HuH-7.5 (cell line): ENCODE measurements at regions not wholly inside any gene's neighbourhood (a gene's known extent, or its start where the extent isn't known, plus 50 kb on each side); places are given as distances from the start of the nearest gene placed in this dataset.
"Not testable (repeated sequence)": the region's sequence is repeated elsewhere in the genome, so short reads cannot be mapped to it uniquely, and the experiment has no call there.

Experiments
- DNase-seq: peaks from one replicate; pipeline ENCODE4 v3.0.0; 2011; ENCODE audit warnings: low spot score

- no peak for DNase-seq
These were observed 467.4 kb upstream of the DPPA4 start for GRCh38 chr3:109804697-109805096.

DNA sequence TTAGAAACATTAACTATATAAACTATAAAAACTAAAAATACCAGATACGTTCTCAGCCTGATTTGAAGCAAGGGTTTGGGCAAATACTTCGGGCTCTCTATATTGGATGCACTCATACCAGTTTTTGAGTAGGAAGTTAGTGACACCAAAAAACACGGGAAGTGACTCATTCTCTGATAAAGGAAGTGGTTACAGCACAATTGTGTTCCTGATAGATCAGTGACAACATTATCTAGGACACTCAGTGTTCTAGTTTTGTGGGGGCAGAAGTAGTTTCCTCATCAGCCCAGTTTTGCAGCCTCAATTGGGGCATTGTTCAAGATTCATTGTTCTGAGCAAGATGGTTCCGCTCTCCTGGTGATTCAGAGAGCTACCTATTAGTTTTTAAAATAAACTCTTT, 469.6 kb upstream of the DPPA4 start:
- no peak for DNase-seq

DNA sequence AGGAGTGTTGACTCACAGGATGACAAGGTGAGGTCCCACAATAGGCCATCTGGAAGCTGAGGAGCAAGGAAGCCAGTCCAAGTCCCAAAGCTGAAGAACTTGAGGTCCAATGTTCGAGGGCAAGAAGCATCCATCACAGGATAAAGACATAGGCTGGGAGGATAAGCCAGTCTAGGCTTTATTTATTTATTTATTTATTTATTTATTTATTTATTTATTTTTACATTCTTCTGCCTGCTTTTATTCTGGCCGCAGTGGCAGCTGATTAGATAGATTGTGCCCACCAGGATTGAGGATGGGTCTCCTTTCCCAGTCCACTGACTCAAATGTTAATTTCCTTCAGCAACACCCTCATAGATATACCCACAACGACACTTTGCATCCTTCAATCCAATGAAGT, 472.2 kb upstream of the DPPA4 start:
- no peak for DNase-seq

- DNase-seq = no peak
These were observed 480.7 kb upstream of the DPPA4 start for GRCh38 chr3:109818081-109818480.

DNA sequence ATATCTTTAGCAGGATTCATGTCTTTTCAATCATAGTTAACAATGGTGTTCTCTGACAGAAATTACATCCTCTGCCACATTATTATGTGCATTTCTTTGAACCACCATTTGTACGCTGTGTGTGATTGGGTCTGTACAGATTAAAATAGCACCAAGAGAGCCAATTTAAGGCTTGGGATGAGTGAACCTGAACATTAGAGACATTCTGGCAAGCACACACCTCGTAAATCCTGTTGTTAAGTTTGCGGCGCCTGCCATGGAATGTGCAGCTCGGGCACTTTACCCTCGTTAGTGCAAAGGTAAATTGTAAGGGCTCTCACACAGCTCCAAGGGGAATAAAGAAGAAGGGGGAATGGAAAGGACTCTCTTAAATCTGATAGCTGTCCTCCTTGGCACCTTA, 482.4 kb upstream of the DPPA4 start:
- no peak for DNase-seq

GRCh38 chr3:109825971-109826810, 488.8 kb upstream of the DPPA4 start:
- no peak for DNase-seq

- DNase-seq = no peak
These were observed 494.1 kb upstream of the DPPA4 start for GRCh38 chr3:109831403-109831802.

- DNase-seq = no peak
These were observed 498.6 kb upstream of the DPPA4 start for GRCh38 chr3:109835958-109836357.

GRCh38 chr3:109851854-109852253, 514.5 kb upstream of the DPPA4 start:
- DNase-seq = no peak

- no peak for DNase-seq
These were observed 514.9 kb upstream of the DPPA4 start for GRCh38 chr3:109852283-109852682.

DNA sequence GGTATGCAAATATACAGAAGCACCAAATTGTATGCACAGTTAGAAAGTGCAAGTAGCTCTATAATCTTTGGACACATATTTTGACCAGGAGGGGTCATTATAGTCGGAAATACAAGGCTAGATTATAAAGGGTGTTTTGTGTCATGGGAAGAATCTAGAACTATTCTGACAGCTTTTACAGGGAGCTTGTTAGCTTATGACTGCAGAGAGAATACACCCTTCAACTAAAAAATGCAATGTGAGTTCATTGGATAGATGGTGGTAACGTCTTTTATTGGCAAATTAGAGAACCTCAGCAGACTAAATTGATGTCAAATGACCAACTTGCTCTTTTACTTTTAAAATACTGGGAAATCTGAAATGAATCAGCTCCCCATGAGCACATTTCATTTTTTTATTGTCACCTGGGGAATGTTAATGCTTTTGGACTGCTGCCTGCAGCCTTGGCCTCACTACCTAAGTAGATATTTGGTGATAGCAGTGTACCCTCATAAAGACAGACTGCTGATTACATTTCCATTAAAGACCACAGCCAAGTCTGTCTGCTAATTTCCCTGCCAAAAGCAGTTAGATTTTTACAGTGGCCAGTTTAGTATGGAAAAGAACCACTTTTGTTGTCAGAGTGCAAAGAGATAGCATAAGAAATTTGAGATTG, 515.9 kb upstream of the DPPA4 start:
- no peak for DNase-seq

- no peak for DNase-seq
These were observed 526.4 kb upstream of the DPPA4 start for GRCh38 chr3:109863701-109864100.

GRCh38 chr3:109864452-109864851, 527.1 kb upstream of the DPPA4 start:
- DNase-seq = no peak

DNA sequence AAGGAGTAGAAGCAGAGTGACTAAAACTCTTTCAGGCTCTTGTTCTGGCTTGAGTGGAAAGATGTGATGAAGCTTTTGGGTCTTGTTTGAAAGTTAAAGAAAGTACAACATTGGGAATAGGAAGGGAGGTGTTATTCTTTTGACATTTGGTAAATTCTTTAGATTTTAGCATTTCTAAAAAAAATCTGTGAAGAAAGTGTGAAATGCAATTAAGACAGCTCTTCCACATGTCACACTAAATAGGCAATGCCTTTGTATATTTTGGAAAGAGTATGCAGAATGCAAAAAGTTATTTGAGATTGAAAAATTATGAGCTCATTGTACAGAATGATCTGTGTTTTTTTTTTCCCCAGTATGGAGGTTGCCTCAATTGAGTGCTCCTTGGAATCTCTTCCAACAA, 532.2 kb upstream of the DPPA4 start:
- DNase-seq = no peak

DNA sequence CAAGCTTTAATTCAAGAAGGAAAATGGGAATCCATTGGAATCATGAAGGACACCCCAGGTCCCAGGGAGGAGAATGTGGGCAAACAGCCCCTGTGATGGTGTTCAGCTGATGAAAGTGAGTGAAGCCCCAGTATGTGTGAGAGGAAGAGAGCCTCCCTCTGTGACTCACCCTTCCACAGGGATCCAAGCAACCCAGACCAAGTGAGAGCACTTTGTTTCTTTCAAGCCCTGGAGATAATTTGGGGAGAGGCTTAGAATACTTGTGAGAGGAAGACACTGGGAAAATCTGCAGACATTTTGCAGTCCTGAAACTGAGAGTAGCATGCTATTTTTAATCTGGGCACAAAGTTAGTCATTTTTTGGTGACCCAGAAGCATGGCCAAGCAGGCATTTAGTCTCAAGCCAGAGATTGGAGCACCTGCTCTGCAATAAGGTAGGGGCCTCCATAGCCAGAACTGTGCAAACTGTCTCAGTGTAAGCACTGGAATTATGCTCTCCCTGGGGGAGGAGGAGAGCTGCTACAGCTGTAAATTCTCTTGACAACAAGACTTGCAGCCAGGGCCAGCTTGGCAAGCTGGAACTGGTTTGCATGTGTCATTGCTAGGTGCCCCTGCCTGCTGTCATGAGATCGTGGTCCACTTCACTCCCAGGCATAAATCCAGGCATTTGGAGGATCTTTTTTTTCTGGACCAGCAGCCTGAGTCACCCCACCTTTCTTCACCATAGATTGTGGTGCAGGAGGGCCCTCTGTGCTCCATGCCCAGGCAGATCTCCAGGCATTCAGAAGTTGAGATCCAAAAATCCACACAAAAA, 537.8 kb upstream of the DPPA4 start:
- no peak for DNase-seq

DNA sequence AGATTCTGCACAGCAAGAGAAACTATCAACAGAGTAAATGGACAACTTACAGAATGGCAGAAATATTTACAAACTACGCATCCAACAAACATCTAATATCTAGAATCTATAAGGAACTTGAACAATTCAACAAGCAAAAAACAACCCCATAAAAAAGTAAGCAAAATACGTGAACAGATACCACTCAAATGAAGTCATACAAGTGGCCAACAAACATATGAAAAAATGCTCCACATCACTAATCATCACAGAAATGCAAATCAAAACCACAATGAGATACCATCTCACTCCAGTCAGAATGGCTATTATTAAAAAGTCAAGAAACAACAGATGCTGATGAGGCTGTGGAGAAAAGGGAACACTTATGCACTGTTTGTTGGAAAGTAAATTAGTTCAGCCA, 540.3 kb upstream of the DPPA4 start:
- not testable (repeated sequence) for DNase-seq

GRCh38 chr3:109882144-109882543, 544.8 kb upstream of the DPPA4 start:
- DNase-seq = no peak

GRCh38 chr3:109887293-109887692, 549.9 kb upstream of the DPPA4 start:
- DNase-seq = no peak

GRCh38 chr3:109888026-109888425, 550.7 kb upstream of the DPPA4 start:
- no peak for DNase-seq

DNA sequence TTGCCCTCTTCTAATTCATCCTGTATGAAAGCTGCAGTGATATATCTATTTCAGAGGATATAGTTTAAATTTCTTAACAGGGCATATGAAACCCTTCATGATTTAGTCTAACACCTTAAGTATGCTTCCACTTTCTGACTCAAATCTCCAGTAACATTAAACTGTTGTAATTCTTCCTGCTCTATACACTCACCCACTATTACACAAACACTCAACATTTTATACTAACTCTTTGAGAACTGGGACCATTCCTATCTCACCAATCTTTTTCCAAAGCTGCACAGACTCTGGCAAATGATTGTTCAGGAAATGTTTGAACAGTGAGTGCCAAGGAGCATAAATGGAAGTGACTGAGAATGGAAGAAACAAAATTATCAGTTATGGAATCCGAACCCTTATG, 560.4 kb upstream of the DPPA4 start:
- no peak for DNase-seq

DNA sequence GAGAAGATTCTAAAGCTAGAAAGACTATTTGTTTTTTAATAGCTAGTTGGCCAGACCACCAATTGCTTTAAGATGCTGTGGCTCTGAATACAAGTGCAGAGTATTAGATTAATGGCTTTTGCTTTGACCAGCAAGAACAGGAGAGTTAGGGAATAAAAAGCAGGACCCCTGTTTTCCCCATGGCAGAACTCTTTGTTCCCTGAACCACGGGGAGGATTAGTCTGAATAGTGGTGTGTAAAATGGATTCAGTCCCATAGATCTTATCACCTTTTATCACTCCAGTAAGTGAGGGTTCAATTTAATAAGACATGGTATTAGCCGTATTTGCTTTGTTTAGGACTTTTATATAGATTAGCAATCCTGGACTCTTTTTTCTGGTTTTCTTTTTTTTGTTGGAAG, 562.6 kb upstream of the DPPA4 start:
- no peak for DNase-seq

DNA sequence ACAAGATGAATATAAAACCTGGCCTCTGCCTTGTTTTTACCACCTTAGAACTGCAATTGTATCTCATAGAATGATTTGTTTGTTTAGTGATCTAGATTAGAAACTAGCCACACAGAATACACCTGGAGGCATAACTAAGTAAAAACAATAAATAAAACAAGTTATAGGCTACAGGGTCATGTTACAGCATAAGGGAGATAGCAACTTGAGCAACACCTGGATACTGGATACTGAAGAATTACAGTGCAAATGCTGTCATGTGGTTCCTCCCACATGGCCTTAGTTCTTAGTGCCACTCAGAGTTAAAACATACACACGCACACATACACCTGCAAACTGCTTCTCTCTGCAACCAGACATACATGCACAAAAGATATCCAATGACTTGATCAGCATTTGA, 563.4 kb upstream of the DPPA4 start:
- DNase-seq = no peak

DNA sequence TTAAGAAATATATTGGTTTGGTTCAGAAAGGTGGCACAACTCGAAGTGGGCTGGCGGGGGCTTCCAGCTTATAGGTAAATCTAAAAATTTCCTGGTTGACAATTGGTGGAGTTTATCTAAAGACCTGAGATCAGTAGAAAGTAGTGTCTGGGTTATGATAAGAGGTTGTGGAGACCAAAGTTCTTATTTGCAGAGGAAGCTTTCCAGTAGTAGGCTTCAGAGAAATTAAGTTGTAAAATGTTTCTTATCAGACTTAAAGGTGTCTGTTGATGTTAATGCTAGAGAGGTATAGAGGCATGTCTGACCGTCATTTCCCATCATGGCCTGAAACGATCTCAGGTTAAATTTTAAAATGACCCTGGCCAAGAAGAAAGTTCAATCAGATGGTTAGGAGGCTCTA, 565.2 kb upstream of the DPPA4 start:
- no peak for DNase-seq
